ENCODE measurements at regions not wholly inside any gene's neighbourhood (a gene's known extent, or its start where the extent isn't known, plus 50 kb on each side); places are given as distances from the start of the nearest gene placed in this dataset.
A peak's percentile ranks its signal among the peaks of the same experiment; 100 is the strongest.
"Not testable (repeated sequence)": the region's sequence is repeated elsewhere in the genome, so short reads cannot be mapped to it uniquely, and the experiment has no call there.

DNA sequence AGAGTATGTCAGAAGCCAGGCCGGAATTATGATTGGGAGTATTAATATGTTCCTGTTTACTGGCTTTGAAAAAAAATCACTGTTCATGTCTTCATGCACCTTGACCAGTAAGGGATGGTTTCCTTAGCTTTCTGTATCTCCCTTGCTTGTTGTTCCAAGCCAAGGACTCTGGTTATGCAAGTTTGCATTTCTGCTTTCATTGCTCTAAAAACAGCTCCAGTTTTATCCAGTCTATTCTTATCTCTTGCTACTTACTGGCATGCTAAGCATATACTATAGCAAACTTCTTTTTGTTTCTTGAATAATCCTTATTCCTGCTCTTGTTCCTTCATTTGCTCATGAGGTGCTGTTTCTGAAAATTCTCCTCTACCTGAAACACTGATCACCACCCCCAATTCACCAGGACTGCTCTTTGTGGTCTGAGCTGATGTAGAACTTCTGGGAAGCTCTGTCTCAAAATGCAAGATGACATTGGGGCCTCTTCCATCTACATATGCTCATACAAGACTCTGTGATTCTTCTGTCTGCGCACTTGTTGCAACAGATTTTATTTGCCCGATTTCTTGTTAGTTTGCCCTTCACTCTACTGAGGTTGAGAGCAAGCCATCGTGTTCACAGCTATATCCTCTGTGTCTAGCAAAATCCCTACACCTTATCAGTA, 173.0 kb downstream of the EBLN2 start:
- DNase-seq = no peak

DNA sequence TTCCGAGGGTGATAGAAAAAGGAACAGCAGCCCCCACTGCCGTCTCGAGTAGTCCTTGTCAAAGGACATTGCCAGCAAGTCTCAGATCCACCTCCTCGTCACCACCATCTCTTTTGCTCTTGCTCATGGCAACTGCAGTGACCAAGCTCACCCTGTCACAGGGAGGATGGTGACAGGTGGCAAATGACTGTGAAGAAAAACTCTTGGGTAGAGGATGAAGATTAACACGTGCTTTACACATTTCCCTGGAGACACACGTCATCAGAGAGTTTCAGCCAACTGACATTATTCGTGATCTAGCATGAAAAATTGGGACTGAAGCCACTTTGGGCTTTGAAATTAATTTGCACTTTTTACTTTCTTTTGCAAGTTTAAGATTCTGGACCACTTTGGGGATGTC, 174.3 kb downstream of the EBLN2 start:
- no peak for DNase-seq

DNA sequence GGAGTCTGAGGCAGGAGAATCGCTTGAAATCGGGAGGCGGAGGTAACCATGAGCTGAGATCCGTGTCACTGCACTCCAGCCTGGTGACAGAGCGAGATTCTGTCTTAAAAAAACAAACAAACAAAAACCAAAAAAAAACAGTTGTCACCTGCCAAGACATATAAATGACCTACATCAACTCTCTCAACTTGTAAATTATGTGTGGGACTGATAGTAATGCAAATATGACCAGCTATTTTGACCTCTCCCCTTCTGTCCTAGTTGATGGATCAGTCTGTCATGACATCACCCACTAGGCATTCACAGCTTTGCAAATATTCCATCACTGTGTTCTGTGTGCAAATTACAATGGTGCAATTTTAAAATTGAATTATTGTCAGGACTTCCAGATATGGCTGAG, 175.4 kb downstream of the EBLN2 start:
- DNase-seq = no peak

DNA sequence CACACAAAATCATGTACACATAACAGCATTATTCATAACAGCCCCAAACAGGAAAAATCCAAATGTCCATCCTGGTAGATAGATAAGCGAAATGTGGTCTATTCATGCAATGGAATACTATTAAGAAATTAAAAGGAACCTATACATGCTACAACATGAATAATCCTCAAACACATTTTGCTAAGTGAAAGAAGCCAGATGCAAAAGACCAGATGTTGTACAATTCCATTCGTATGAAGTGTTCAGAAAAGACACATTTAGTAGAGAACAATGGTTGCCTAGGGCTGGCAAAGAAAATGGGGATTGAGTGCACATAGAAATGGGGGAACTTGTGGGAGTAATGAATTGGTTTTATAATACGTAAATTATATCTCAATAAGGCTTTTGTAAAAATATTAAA, 182.3 kb downstream of the EBLN2 start:
- DNase-seq = no peak

GRCh38 chr3:73245459-73245858, 184.0 kb downstream of the EBLN2 start:
- no peak for DNase-seq

GRCh38 chr3:73249047-73249446, 187.6 kb downstream of the EBLN2 start:
- DNase-seq = no peak

DNA sequence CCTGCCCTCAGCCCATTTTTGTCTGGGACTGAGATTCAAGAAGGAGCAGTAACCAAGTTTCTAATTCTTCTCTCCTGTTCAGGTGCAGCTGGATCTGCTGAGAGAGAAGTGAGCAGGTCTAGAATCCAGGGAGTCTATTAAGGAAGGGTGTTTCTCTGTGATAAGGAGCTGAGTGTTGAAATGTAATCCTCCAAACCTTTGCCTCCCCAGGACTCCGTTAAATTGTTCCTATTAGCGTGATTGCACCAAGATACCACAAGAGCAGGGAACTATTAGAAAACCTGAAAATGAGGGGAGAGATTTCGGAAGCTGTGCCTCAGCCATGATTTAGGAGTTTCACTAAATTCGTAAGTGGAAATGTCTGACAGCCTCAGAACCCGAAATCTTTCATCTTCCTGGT, 192.6 kb downstream of the EBLN2 start:
- DNase-seq = no peak

DNA sequence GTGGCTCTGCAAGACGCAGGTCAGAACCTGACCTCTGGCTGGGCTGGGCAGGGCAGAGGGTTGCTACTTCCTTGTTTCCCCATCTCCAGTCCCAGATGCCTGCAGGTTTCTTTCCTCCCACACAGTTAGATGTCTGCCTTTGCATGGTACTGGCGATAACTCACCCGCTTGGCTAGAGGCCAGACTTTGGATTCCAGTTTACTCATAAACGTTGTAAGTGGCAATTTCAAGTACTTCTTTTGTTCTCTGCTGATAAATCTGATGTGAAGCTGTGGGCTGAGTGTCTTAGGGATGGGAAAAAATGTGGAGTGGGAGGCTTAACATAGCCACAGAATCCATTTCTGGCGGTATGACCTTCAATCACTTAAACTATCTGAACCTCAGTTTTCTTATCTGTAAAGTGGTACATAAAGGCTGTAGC, 194.2 kb downstream of the EBLN2 start:
- peak; percentile 98 for DNase-seq

DNA sequence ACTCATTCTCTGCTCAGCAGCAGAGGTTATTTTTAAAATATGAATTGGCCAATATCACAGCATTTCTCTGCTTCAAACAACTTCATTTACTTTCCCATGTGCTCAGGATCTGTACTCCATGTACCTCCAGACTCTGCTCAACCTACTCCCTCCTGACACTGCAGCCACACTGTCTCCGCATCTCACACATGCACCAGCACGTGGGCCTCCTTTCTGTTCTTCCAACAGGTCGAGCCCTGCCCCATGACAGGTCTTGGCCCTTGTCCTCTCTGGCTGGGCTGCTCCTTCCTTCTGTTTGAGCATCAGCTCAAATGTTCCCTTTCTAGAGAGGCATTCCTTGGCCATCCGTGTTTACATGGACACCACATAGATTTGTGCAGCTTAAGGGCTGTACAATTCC, 195.7 kb downstream of the EBLN2 start:
- no peak for DNase-seq

GRCh38 chr3:73258057-73258456, 196.6 kb downstream of the EBLN2 start:
- DNase-seq = no peak

DNA sequence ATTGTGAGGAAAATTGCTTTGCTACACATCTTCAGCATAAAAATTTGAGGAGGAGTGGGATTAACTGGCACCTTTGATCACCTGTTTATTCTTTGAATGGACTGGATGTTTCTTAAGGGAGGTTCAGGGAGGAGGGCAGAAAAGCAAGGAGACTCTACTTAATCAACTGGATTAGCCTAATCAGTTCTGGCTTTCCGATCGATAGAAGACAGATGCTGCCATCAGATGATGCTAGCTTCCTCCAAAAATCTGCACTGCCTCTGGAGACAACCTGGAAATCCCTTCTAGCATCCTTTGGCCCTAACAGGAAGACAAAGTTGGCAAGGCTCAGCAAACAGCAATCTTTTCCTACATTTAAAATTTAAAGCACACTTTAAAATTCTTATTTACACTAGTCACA, 197.8 kb downstream of the EBLN2 start:
- no peak for DNase-seq

DNA sequence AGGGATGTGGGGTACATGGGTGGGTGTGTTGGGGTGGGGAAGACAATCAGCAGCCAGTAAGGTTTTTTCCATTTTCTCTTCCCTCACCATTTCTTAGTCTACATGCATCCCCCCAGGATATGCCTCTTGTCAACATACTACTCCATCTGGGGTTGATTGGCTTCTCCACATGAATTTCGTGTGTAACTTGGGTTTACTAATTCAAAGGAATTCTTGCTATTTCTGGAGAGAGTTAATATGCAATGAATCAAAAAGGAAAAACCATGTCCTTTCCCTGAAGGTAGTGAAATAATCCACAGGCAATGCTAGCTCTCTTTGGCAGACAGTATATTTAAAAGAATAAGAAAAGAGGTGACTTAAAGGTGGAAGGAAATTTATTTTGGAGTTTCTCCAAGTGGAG, 198.4 kb downstream of the EBLN2 start:
- DNase-seq = no peak

DNA sequence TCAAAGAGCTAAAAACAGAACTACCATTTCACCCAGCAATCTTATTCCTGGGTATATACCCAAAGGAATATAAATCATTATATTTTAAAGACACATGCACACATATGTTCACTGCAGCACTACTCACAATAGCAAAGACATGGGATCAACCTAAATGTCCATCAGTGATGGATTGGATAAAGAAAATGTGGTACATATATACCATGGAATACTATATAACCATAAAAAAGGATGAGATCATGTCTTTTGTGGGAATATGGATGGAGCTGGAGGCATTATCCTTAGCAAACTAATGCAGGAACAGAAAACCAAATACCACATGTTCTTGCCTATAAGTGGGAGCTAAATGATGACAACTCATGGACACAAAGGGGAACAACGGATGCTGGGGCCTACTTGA, 205.1 kb downstream of the EBLN2 start:
- DNase-seq = not testable (repeated sequence)

- DNase-seq = not testable (repeated sequence)
These were observed 207.7 kb downstream of the EBLN2 start for GRCh38 chr3:73269126-73269525.

DNA sequence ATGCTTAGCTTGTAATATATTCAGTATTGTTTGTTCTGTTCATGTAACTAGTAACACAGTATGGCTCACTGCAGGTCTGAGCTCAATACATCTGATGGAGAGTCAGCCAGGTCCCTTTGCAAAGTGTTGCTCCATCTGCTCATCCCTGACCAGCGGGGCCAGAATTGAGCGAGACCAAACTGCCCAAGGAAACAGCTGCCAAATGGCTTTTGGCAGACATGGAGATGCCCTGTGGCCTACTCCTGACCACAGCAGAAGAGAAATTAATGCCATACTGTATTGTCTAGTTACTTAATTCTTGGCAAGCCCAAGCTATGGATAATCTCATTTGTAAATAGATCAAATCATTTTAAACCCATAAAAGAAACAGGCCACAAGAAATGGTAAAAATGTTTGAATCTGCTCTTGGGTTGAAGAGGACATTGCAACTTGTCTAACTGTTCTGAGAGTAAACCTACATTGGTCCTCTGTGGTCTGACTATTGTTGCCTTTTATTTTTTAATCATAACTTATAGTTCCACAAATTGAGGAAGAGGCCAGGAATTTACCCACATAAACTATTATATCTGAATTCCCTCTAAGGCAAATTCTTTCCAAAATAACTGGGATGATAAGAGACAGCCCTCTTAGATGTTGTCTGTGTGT, 209.5 kb downstream of the EBLN2 start:
- no peak for DNase-seq

DNA sequence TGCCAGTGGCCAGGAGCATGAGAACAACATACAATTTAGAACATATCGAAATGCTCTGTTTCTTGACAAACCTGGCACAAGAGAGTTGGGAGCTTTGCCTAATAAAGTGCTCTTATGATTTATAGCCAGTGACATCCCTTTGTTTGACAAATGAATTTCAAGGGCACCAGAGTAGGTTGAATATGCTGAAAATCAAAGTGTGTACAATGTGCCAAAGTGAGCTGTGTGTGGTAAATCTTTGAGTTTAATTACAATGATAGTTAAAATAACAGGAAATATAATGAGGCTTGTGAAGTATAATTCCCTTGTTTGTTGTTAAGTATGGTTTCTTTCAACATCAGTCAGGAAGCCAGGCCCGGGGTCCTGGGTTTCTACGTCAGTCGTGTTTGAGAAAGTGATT, 211.9 kb downstream of the EBLN2 start:
- DNase-seq = no peak

GRCh38 chr3:73280746-73281145, 219.3 kb downstream of the EBLN2 start:
- DNase-seq = no peak

DNA sequence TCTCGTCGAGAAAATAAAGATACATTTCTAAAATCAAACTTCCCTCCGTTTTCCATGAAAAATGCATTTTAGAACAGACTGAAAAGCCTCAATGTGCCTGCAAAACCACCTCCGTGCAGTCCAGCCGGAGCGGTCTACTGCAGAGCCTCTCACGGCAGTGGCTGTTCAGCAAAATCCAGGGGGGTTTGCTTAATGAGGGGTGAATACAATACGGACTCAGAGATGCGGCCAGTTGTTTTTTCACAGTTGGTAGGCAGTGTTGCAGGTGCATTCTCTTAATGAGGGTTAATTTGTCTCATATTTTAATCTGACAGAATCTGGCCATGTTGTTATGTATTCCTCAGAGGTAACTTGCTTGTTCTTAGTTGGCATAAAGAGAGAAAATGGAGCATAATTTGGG, 223.0 kb downstream of the EBLN2 start:
- no peak for DNase-seq

DNA sequence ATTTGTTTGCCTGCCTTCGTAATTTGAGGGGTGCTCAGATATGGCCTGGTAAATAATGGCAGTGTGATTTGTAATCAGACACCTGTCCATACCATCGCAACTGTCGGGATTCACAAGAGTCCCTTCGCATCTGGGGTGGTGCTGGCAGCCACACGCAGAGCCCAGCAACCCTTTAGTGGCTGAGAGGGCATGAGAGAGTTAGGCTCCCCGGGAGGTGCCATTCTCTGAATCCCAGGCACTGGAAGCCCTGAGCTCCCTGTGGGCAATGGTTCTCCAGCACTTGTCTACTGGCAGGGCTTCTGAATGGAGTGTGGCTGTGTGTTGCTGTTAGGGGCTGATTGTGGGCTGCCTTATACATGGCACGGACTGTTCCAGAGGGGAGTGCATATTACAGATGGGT, 230.1 kb downstream of the EBLN2 start:
- DNase-seq = no peak

DNA sequence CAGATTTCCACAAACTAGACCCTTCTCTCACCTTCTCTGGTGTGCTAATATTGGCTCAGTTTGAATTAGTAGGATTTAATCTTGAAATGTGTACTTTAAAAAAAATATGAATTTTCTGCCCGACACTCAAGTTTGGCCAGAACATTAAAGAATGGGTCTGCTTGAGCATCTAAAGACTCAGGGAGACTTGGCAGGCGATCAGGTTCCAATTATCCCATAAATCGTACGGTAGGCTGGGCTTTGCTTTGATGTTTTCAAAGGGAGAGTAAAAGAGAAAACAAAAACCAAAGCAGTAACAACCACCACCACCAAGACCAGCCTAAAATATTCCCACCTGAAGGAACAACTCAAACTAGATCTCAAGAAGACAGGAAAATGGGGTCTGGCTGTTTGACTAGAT, 230.8 kb downstream of the EBLN2 start:
- DNase-seq = no peak

DNA sequence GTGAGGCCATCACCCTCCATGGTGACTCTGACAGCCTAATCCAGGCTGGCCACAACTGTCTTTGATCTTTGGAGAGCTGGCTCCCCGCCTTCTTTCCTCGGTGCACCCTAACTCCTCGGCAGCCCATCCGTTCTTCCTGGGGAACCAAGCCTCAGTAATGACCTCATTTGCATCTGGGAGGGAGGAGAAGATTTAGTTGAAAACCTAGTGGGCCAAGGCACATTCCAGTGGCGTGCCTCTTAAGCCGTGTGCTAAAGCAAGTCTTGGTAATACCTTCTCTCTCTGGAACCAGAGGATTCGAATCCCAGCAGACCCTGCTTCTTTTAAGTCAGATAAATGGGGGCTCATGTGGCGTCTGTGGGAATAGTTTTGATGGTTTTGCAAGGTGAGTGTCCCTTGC, 233.1 kb downstream of the EBLN2 start:
- DNase-seq = no peak

DNA sequence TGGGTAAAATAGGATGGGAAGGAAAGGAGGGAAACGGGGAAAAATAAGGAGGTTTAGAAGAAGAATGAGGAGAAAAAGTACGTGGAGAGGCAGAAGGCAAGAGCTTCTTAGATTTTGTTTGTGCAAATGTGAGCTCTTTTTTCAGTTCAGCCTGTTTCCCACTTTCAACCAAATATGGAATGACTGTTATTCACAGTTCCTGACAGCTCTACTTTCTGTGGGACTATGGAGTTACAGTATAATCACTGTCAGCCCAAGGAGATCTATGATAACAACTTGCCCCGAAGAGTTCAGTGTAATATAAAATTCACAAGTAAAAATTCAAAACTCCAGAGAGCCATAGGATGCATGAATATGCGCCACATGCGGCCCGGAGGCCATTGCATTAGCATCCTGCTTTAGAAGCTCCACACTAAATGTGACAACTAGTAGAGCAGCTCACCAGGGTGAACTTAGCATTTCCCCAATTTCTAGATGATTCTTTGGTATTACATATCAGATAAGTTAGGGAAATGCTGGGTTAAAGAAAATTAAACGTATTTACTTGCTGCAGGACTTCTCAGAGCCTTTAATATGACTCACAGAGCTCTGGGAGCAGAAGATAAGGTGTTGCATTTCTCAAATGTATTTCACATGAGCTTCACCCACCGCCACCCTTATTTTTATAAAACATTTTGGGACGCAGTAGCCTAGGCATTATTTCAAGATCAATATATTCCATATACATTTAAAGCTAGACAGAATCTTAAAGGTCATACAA, 234.6 kb downstream of the EBLN2 start:
- DNase-seq = no peak

DNA sequence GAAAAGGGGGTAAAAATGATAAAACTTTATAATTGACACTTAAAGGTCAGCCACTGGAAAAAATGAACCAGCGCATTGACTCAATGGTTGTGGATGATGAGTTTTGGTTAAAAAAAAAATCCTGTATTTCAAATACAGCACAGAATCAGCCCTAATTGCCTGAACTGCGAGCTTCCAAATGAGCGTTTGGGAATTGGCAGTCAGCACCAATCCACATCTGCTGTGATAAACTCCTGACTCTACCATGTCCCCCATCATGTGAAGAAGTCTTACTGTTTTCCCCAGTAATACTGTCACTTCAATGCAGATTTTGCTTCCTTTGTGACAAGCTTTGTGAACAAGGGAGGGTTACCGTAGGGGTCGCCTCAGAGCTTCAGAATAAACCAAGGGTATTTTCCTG, 235.4 kb downstream of the EBLN2 start:
- DNase-seq = no peak
